HEK293 (cell line): ENCODE measurements at regions not wholly inside any gene's neighbourhood (a gene's known extent, or its start where the extent isn't known, plus 50 kb on each side); places are given as distances from the start of the nearest gene placed in this dataset.

Experiments
- CTCF ChIA-PET: fragments of 350-600 bp; formaldehyde crosslinking; extraction: SDS; loops from one replicate; lab custom pipeline; 2021; ENCODE audit warnings: antibody characterized with exemption; lab: Yijun Ruan, JAX
- POLR2A ChIA-PET: fragments of 300-600 bp; formaldehyde crosslinking; extraction: SDS; loops from one replicate; lab custom pipeline; 2020; ENCODE audit warnings: antibody characterized with exemption, inconsistent platforms; lab: Yijun Ruan, JAX
- H3K27ac ChIP-seq: fragments of 200-500 bp; sonication (Bioruptor generic); 2 replicates; pipeline ENCODE4 v1.5.1; 2014; ENCODE audit warnings: low read depth, low read length, control low read depth, inconsistent platforms; ENCODE audit errors: extremely low read depth
- H3K36me3 ChIP-seq, 2 experiments: fragments of 200-500 bp in 1 of 2; sonication (Bioruptor generic) in 1 of 2; 1 replicate in 1 of 2; 2 replicates in 1 of 2; pipeline ENCODE4 v1.5.1; 2014 to 2017; ENCODE audit warnings: inconsistent platforms in 2 of 2, low read length in 2 of 2; ENCODE audit not compliant: control insufficient read depth in 2 of 2, insufficient read depth in 1 of 2
- H3K4me1 ChIP-seq: fragments of 200-500 bp; sonication (Bioruptor generic); 2 replicates; pipeline ENCODE4 v1.5.1; 2014; ENCODE audit warnings: mild to moderate bottlenecking, low read length, inconsistent platforms; ENCODE audit not compliant: control insufficient read depth, insufficient read depth
- H3K4me3 ChIP-seq: 2 replicates; pipeline ENCODE4 v1.5.1; 2011; ENCODE audit warnings: low read depth, mild to moderate bottlenecking, control low read depth, low read length, moderate library complexity
- H3K9me3 ChIP-seq: fragments of 200-500 bp; sonication (Bioruptor generic); 2 replicates; pipeline ENCODE4 v1.5.1; 2014; ENCODE audit warnings: low read depth, low read length, inconsistent platforms; ENCODE audit not compliant: control insufficient read depth, insufficient read depth
- PATZ1 ChIP-seq: fragments of 450-650 bp; formaldehyde crosslinking; IDR thresholded peaks from 2 replicates; pipeline ENCODE4 v1.5.1; 2016; ENCODE audit warnings: missing biosample characterization, missing genetic modification characterization
- PRDM1 ChIP-seq: fragments of 450-650 bp; formaldehyde crosslinking; IDR thresholded peaks from 2 replicates; pipeline ENCODE4; 2016; ENCODE audit warnings: missing biosample characterization, missing genetic modification characterization
- PRDM10 ChIP-seq: fragments of 450-650 bp; formaldehyde crosslinking; IDR thresholded peaks from 2 replicates; pipeline ENCODE4 v1.5.1; 2016; ENCODE audit warnings: missing biosample characterization, missing genetic modification characterization
- REPIN1 ChIP-seq: fragments of 450-650 bp; formaldehyde crosslinking; IDR thresholded peaks from 2 replicates; pipeline ENCODE4 v1.5.1; 2017; ENCODE audit warnings: missing biosample characterization, missing genetic modification characterization, low read depth
- TCF7L2 ChIP-seq: IDR thresholded peaks from 2 replicates; pipeline ENCODE4 v1.6.1; 2011; ENCODE audit warnings: low read depth, mild to moderate bottlenecking, inconsistent platforms, low read length, moderate library complexity, borderline replicate concordance
- ZNF10 ChIP-seq: fragments of 450-650 bp; formaldehyde crosslinking; IDR thresholded peaks from 2 replicates; pipeline ENCODE4 v1.5.1; 2017; ENCODE audit warnings: missing biosample characterization, missing genetic modification characterization
- ZNF112 ChIP-seq: fragments of 450-650 bp; formaldehyde crosslinking; IDR thresholded peaks from 2 replicates; pipeline ENCODE4 v1.5.0; 2017; ENCODE audit warnings: missing biosample characterization, missing genetic modification characterization
- ZNF114 ChIP-seq: fragments of 450-650 bp; formaldehyde crosslinking; IDR thresholded peaks from 2 replicates; pipeline ENCODE4 v1.5.0; 2017; ENCODE audit warnings: missing biosample characterization, missing genetic modification characterization
- ZNF121 ChIP-seq: fragments of 450-650 bp; formaldehyde crosslinking; IDR thresholded peaks from 2 replicates; pipeline ENCODE4 v1.5.1; 2016; ENCODE audit warnings: missing biosample characterization, missing genetic modification characterization
- ZNF146 ChIP-seq: fragments of 450-650 bp; formaldehyde crosslinking; IDR thresholded peaks from 2 replicates; pipeline ENCODE4 v1.5.1; 2016; ENCODE audit warnings: missing biosample characterization, missing genetic modification characterization
- ZNF23 ChIP-seq: fragments of 450-650 bp; formaldehyde crosslinking; IDR thresholded peaks from 2 replicates; pipeline ENCODE4 v1.5.1; 2016; ENCODE audit warnings: missing biosample characterization, missing genetic modification characterization, borderline replicate concordance
- ZNF266 ChIP-seq: fragments of 450-650 bp; formaldehyde crosslinking; IDR thresholded peaks from 2 replicates; pipeline ENCODE4 v1.5.1; 2016; ENCODE audit warnings: missing biosample characterization, missing genetic modification characterization, low read depth
- ZNF324 ChIP-seq: fragments of 450-650 bp; formaldehyde crosslinking; IDR thresholded peaks from 2 replicates; pipeline ENCODE4 v1.5.1; 2016; ENCODE audit warnings: missing biosample characterization, missing genetic modification characterization
- ZNF335 ChIP-seq: fragments of 450-650 bp; formaldehyde crosslinking; conservative IDR thresholded peaks from 2 replicates; pipeline ENCODE4 v1.5.1; 2016; ENCODE audit warnings: missing biosample characterization, missing genetic modification characterization
- ZNF521 ChIP-seq: fragments of 450-650 bp; formaldehyde crosslinking; IDR thresholded peaks from 2 replicates; pipeline ENCODE4 v1.5.1; 2017; ENCODE audit warnings: missing biosample characterization, mild to moderate bottlenecking, missing genetic modification characterization
- ZNF560 ChIP-seq: fragments of 450-650 bp; formaldehyde crosslinking; IDR thresholded peaks from 2 replicates; pipeline ENCODE4 v1.5.1; 2017; ENCODE audit warnings: missing biosample characterization, missing genetic modification characterization, borderline replicate concordance
- ZNF629 ChIP-seq: fragments of 450-650 bp; formaldehyde crosslinking; IDR thresholded peaks from 2 replicates; pipeline ENCODE4 v1.5.1; 2017; ENCODE audit warnings: missing biosample characterization, missing genetic modification characterization
- ZNF654 ChIP-seq: fragments of 450-650 bp; formaldehyde crosslinking; IDR thresholded peaks from 2 replicates; pipeline ENCODE4 v1.5.1; 2016; ENCODE audit warnings: low read depth, missing biosample characterization, missing genetic modification characterization
- ZNF670 ChIP-seq: fragments of 450-650 bp; formaldehyde crosslinking; IDR thresholded peaks from 2 replicates; pipeline ENCODE4 v1.5.1; 2016; ENCODE audit warnings: missing biosample characterization, missing genetic modification characterization, low read depth
- ZNF704 ChIP-seq: fragments of 450-650 bp; formaldehyde crosslinking; IDR thresholded peaks from 2 replicates; pipeline ENCODE4 v1.5.1; 2016; ENCODE audit warnings: missing biosample characterization, missing genetic modification characterization
- ZNF785 ChIP-seq: fragments of 450-650 bp; formaldehyde crosslinking; IDR thresholded peaks from 2 replicates; pipeline ENCODE4 v1.5.1; 2016; ENCODE audit warnings: missing biosample characterization, missing genetic modification characterization
- TF ChIP-seq, protein P1 (sequence below): fragments of 450-650 bp; formaldehyde crosslinking; IDR thresholded peaks from 2 replicates; pipeline ENCODE4 v1.5.1; 2017; ENCODE audit warnings: missing biosample characterization, mild to moderate bottlenecking, missing genetic modification characterization, moderate library complexity
- TF ChIP-seq, protein P2 (sequence below): fragments of 450-650 bp; formaldehyde crosslinking; IDR thresholded peaks from 2 replicates; pipeline ENCODE4 v1.5.1; 2017; ENCODE audit warnings: missing biosample characterization, missing genetic modification characterization

- ChIA-PET POLR2A (no interaction called here), CTCF (interaction anchor here (2.6 kb wide), 1 partner anchor 27 kb away, joined by 11 read pairs; no protein-coding TSS in a partner anchor)
- no peak overlapping the region for H3K27ac ChIP-seq
- H3K4me3 ChIP-seq: no peak overlapping the region
- peak; percentile 55; the same call in 1 of the 2 replicates for TF ChIP-seq ZNF10
- TF ChIP-seq PRDM10 (tag by site-specific recombination): no peak
- no peak for TF ChIP-seq ZNF670 (tag by site-specific recombination)
- TF ChIP-seq ZNF146: peak; percentile 84
- H3K36me3 ChIP-seq: no peaks in the 10 kb centered on the region
- H3K9me3 ChIP-seq: no peaks in the 10 kb centered on the region
- H3K4me1 ChIP-seq: no peaks in the 10 kb centered on the region
Measured at GRCh38 chr1:200334661-200335256, 75.1 kb downstream of the ZNF281 start.

DNA sequence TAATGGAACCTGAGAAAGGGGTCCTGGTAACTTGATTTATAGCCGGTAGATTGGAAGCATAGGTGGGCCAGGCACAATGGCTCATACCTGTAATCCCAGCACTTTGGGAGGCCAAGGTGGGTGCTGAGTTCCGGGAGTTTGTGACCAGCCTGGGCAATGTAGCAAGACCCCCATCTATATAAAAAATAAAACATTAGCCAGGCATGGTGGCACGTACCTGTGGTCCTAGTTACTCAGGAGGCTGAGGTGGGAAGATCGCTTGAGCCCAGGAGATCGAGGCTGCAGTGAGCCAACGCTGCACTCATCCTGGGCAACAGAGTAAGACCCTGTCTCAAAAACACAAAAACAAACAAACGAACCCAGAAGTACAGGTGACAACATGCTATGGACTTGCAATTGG is 76.5 kb downstream of the ZNF281 start:
- H3K36me3 ChIP-seq: no peaks in the 10 kb centered on the region
- H3K27ac ChIP-seq: no peak overlapping the region
- no peaks in the 10 kb centered on the region for H3K9me3 ChIP-seq
- no peak overlapping the region for H3K4me3 ChIP-seq
- CTCF ChIA-PET: interaction anchor here (2.6 kb wide), 1 partner anchor 26 kb away, joined by 11 read pairs; no protein-coding TSS in a partner anchor
- POLR2A ChIA-PET: no interaction called here
- no peaks in the 10 kb centered on the region for H3K4me1 ChIP-seq
- TF ChIP-seq ZNF560 (no peak), PATZ1 (tag by site-specific recombination) (no peak), ZNF23 (tag by site-specific recombination) (no peak), ZNF785 (tag by site-specific recombination) (no peak), ZNF121 (peak; percentile 80), ZNF654 (tag by site-specific recombination) (no peak), ZNF324 (tag by site-specific recombination) (no peak)
- TF ChIP-seq, protein P1, sequence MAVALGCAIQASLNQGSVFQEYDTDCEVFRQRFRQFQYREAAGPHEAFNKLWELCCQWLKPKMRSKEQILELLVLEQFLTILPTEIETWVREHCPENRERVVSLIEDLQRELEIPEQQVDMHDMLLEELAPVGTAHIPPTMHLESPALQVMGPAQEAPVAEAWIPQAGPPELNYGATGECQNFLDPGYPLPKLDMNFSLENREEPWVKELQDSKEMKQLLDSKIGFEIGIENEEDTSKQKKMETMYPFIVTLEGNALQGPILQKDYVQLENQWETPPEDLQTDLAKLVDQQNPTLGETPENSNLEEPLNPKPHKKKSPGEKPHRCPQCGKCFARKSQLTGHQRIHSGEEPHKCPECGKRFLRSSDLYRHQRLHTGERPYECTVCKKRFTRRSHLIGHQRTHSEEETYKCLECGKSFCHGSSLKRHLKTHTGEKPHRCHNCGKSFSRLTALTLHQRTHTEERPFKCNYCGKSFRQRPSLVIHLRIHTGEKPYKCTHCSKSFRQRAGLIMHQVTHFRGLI (tag by site-specific recombination): no peak

- POLR2A ChIA-PET: no interaction called here
- Histone ChIP-seq H3K4me1 (no peaks in the 10 kb centered on the region), H3K4me3 (no peak overlapping the region), H3K36me3 (no peaks in the 10 kb centered on the region), H3K9me3 (no peaks in the 10 kb centered on the region), H3K27ac (no peak overlapping the region)
- TF ChIP-seq ZNF521 (tag by site-specific recombination): no peak
- TF ChIP-seq ZNF704: no peak
- no peak for TF ChIP-seq ZNF629 (tag by site-specific recombination)
- no peak for TF ChIP-seq TCF7L2
- TF ChIP-seq, protein P2, sequence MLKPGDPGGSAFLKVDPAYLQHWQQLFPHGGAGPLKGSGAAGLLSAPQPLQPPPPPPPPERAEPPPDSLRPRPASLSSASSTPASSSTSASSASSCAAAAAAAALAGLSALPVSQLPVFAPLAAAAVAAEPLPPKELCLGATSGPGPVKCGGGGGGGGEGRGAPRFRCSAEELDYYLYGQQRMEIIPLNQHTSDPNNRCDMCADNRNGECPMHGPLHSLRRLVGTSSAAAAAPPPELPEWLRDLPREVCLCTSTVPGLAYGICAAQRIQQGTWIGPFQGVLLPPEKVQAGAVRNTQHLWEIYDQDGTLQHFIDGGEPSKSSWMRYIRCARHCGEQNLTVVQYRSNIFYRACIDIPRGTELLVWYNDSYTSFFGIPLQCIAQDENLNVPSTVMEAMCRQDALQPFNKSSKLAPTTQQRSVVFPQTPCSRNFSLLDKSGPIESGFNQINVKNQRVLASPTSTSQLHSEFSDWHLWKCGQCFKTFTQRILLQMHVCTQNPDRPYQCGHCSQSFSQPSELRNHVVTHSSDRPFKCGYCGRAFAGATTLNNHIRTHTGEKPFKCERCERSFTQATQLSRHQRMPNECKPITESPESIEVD (tag by site-specific recombination): no peak
- no peak for TF ChIP-seq ZNF112 (tag by site-specific recombination)
- no peak for TF ChIP-seq REPIN1 (tag by site-specific recombination)
- no peak for TF ChIP-seq ZNF335 (tag by site-specific recombination)
- no peak for TF ChIP-seq PRDM1 (tag by site-specific recombination)
- TF ChIP-seq ZNF266 (tag by site-specific recombination): no peak
- no peak for TF ChIP-seq ZNF114
- CTCF ChIA-PET: interaction anchor here (2.6 kb wide), 1 partner anchor 25 kb away, joined by 11 read pairs; no protein-coding TSS in a partner anchor
Measured at GRCh38 chr1:200332716-200333115, 77.1 kb downstream of the ZNF281 start.
